ENCODE measurements at regions not wholly inside any gene's neighbourhood (a gene's known extent, or its start where the extent isn't known, plus 50 kb on each side); places are given as distances from the start of the nearest gene placed in this dataset.

GRCh38 chr1:90833466-90834110, 116.5 kb upstream of the BARHL2 start:
- no peak for TF ChIP-seq EZH2 (IDR thresholded peaks at IDR 0.05; ENCODE audit: borderline replicate concordance, control insufficient read depth, low read depth, low read length)
- TF ChIP-seq POLR2A (IDR thresholded peaks at IDR 0.05; ENCODE audit: low read depth, low read length): no peak
- TF ChIP-seq TBL1XR1 (IDR thresholded peaks at IDR 0.05; ENCODE audit: low read depth, low read length): no peak
- TF ChIP-seq GABPA (IDR thresholded peaks at IDR 0.05; ENCODE audit: low read depth): no peak
- TF ChIP-seq CREB1 (IDR thresholded peaks at IDR 0.05; ENCODE audit: low read depth): no peak
- TF ChIP-seq HDAC6 (IDR thresholded peaks at IDR 0.05; ENCODE audit: unreplicated experiment): no peak
- TF ChIP-seq, protein P1, sequence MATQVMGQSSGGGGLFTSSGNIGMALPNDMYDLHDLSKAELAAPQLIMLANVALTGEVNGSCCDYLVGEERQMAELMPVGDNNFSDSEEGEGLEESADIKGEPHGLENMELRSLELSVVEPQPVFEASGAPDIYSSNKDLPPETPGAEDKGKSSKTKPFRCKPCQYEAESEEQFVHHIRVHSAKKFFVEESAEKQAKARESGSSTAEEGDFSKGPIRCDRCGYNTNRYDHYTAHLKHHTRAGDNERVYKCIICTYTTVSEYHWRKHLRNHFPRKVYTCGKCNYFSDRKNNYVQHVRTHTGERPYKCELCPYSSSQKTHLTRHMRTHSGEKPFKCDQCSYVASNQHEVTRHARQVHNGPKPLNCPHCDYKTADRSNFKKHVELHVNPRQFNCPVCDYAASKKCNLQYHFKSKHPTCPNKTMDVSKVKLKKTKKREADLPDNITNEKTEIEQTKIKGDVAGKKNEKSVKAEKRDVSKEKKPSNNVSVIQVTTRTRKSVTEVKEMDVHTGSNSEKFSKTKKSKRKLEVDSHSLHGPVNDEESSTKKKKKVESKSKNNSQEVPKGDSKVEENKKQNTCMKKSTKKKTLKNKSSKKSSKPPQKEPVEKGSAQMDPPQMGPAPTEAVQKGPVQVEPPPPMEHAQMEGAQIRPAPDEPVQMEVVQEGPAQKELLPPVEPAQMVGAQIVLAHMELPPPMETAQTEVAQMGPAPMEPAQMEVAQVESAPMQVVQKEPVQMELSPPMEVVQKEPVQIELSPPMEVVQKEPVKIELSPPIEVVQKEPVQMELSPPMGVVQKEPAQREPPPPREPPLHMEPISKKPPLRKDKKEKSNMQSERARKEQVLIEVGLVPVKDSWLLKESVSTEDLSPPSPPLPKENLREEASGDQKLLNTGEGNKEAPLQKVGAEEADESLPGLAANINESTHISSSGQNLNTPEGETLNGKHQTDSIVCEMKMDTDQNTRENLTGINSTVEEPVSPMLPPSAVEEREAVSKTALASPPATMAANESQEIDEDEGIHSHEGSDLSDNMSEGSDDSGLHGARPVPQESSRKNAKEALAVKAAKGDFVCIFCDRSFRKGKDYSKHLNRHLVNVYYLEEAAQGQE (IDR thresholded peaks at IDR 0.05; ENCODE audit: low read depth, low read length): no peak
- TF ChIP-seq TARDBP (IDR thresholded peaks at IDR 0.05; ENCODE audit: borderline replicate concordance): no peak
